GM19240 (cell line): ENCODE measurements at regions not wholly inside any gene's neighbourhood (a gene's known extent, or its start where the extent isn't known, plus 50 kb on each side); places are given as distances from the start of the nearest gene placed in this dataset.

Source experiments
- DNase-seq: peaks from one replicate; pipeline ENCODE4 v3.0.0; 2011; ENCODE audit warnings: low spot score; ENCODE audit not compliant: insufficient read length

DNA sequence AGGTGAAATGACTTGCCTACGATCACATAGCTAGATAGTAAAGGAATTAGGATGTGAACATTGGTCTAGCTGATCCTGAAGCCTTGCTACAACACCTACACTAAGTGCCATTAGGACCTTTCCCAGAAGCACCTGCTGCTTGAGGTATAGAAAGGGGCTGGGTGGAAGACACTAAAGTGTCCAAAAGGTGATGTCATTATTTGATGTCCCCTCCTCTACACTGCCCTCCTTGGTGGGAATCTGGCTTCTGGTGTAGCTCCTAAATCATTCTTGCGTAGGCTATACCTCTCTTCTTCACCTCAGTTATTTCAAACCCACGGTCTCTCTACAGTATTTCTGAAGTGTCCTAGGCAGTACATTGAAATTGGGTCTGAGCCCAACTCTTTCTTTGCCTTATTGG, 132.5 kb upstream of the FGGY start:
- no peak for DNase-seq

DNA sequence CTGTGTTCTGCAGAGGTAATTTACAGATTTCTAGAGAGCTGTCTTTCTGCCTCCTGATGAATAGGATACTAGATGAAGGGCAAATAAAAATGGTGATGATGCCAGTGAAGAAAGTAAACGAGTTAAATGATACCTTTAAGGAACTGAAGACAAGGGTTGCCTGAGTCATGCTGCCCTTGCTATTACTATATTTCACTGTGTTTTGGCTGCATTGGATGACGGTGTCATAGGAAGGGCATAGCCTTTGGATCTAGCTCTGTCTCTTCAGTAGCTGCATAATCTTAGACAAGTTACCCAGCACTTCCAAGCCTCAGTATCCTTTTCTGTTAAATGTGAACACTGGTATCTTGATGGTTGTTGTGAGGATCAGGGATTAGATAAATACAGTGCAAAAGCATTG, 131.5 kb upstream of the FGGY start:
- DNase-seq = no peak

DNA sequence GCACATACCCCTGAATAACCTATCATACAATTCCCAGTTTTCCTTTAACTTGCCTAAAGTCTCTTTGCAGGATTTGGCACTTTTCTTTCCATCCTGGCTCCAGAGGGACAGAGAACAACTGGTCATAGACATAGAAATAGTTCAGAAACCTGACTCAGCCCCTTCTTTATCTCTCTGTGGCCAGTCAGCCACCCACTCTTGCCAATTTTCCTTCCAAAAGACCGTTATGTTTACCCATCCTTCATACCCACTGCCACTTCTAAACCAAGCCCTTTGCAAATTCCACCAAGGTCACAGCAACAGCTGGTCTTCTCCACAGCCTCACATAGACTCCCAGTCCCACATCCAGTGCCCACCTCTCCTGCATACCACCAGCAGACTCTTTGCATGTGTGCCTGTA, 127.2 kb upstream of the FGGY start:
- DNase-seq = no peak

DNA sequence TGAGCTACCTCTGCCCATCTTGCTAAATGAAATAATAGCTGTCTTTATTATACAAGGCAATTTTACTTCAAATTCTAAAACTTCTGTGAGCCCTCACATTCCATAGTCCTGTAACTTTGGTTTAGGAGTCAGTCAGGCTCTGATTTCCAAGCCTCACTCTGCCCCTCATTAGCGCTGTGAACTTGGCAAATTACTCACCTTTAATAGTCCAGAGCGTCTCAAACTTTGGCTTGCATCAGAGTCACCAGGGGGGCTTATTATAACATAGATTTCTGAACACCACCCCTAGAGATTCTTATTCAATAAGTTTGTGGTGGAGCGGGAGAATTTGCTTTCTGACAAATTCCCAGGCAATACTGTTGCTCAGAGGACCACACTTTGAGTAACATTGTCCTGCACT, 126.2 kb upstream of the FGGY start:
- DNase-seq = no peak

DNA sequence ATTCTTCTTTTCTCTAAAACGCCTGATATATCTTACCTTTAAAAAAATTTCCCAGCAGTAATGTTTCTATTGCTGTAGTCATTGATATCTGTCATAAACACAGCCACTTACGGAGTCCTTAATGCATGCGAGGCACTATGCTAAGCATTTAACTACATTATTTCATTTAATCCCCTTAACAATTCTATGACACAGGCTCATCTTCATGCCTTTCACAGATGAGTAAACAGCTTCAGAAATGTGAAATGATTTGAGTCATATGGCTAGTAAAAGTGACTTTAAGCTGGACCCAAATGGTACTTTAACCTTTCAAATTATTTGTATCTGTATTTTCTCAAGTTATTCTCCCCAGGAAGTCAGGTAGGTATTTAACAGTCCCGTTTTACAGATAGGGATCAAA, 125.1 kb upstream of the FGGY start:
- no peak for DNase-seq

DNA sequence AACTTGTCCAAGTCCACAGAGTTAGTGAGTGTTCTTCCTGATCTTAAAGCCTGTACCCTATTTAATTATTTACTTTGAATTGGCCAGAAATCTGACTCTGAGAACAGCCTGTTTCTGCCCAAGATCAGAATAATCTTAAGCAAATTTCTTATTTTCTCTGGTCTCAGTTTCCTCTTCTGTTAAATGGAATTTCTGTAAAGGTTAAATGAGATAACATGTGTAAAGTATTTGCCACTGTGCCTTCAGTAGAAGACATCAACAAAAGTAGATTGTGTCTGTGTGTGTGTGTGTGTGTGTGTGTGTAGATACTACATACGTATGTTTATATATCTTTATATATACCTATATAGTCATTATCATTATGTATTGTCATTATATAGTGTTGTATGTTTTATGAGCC, 124.2 kb upstream of the FGGY start:
- no peak for DNase-seq

DNA sequence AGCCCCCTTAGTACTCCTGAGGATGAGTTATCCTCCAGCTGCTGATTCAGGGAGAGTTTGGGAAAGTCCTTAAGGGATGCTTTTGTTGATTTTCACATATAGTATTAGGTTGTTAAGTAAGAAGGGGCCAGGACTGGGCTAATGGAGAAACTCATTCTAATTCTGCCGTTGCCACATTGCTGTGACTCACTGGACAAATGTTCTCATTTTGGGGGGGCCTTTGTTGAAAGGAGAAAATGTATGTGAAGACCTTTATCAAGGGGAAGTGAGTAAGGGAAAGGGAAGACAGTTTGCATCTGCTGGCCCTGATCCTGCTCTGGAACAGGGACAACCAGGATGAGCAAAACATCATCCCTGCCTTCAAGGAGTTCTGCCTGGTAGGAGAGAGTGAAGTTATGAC, 123.2 kb upstream of the FGGY start:
- DNase-seq = no peak

DNA sequence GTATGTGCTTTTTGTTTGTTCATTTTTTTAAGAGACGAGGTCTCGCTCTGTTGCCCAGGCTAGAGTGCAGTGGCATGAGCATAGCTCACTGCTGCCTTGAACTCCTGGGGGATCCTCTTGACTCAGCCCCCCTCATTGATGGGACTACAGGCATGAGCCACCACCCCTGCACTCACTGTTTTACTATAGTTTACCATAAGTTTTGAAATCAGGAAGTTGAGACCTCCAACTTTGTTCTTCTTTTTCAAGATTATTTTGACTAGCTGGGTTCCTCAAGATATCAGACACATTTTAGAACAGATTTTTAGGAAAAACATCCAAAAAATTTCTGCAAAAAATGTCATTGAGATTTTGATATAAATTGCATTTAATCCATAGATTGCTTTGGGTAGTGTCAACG, 120.4 kb upstream of the FGGY start:
- no peak for DNase-seq

DNA sequence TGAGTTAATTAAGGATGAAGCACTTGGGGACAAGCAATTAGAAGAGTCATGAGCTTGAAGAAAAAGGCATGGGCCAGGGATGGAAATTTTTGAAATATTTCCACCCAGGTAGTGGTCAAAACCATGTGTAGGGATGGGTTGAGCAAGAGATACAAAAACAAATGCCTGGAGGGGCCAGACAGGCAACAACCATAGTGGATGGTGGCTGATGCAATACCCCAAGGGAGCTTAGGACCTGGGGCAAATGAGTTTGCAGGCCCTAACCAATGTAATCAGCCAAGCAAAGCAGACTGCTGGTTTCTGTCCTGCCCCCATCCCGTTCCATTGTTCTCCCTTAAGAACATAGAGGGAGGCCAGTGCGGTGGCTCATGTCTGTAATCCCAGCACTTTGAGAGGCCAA, 119.1 kb upstream of the FGGY start:
- DNase-seq = no peak

DNA sequence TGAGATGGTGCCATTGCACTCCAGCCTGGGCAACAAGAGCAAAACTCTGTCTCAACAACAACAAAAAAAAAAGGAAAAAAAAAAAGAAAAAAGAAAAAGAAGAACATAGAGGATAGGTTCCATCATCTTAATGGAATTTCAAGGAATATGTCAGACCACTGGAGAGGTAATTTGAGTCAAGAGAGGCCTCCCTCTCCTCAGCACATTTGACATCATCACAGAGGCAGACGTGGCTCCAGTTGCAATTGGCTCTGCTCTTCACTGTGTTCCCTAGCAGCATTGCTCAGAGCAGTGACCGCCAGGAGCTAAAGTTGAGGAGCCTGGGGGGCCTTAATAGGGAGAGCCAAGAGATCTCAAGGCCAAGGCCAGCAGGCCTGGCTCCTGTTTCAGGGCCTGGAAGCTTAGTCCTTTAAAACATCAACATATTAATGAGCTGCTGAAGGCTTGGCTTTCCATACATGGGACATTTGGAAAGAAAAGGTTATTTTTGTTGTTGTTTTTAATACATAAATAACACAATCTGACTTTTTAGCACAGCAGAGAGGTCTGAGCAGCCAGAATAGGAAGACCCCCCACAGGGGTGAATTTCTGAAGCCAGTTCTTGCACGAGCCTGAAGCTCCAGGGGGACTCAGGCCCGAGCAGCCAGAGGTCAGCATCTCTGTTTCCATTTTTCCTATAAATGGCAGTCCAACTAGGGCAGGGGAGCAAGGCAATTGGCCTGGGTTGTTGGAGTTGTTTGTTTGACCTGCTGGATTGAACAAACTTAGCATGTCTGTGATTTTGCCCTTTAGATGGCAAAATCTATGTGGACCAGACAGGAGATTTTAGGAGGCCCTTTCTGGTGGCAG, 118.3 kb upstream of the FGGY start:
- no peak for DNase-seq

DNA sequence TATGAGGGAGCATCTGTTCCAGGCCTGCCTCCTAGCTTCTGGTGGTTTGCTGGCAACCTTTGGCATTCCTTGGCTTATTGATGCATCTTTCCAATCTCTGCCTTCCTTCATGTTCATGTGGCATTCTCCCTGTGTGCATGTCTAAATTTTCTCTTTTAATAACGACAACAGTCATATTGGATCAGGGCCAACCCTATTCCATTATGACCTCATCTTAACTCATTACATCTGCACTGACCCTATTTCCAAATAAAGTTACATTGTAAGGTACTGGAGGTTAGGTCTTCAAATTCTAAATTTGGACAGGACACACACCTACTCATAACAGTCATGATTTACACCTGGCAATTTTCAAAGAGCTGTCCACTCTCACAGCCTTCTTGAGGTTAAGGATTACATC, 117.2 kb upstream of the FGGY start:
- no peak for DNase-seq

DNA sequence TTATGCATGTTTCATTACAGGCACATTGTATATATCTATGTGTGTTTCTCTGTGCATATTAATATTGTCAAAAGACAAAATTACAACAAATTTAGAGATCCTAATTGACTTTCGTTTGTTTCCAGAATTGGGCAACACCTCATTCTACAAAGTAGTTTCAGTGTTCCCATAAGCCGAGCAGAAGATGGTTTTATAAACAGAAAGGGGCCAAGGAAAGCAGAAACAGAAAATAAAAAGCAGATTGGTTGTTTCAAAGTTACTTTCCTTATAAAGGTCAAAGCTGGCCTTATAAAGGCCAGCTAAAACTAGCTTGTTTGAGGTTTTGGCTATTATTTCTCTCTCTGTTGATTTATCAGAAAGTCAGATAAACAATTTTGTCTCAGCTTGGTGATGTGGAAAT, 116.2 kb upstream of the FGGY start:
- no peak for DNase-seq

DNA sequence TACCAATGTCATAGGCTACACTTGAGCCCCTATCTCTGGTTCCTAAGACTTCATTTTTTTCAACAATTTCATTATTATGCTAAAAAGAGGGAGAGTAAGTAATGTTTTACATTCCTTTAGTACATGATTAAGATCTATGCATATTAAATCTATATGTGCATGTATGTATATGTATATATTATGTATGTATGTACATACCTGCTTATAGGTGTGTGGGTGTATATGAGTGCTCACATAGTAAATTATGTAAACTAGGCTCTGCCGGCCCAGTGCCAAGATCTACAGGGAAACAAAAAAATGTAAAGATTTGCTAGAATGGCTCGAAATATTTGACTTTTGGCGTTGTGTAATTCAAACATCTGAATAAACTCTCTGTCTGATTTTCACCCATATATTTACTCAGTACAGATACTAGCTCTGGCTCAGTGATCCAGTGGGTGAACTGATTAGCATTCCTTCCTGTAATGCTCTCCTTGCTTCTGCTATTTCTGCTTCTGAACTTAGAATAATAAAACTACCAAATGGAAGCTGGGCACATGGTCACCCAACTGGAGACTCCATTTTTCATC, 113.1 kb upstream of the FGGY start:
- no peak for DNase-seq

DNA sequence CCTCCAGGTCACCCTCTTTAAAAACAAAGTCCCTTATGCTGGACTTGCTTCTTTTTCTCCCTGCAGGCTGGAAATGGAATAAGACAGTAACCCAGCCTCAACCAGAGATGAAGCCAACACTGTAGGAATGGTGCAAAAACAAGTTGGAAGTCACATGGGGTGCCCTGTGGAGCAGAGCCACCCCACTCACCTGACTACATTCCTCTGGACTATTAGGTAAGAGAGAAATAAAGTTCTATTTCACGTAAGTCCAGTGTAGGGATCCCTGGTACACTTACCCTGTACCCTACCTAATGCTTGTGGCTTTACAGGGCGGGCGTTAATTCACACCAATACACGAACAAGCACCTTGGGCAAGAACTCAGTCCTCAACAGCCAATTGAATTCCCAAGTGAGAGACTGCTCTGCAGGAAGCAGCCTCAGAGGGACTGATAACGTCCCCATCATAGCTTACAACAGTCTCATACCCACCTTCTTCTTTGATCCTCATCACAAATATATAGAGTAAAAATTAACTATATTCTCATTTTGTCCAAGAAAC, 112.5 kb upstream of the FGGY start:
- DNase-seq = no peak

DNA sequence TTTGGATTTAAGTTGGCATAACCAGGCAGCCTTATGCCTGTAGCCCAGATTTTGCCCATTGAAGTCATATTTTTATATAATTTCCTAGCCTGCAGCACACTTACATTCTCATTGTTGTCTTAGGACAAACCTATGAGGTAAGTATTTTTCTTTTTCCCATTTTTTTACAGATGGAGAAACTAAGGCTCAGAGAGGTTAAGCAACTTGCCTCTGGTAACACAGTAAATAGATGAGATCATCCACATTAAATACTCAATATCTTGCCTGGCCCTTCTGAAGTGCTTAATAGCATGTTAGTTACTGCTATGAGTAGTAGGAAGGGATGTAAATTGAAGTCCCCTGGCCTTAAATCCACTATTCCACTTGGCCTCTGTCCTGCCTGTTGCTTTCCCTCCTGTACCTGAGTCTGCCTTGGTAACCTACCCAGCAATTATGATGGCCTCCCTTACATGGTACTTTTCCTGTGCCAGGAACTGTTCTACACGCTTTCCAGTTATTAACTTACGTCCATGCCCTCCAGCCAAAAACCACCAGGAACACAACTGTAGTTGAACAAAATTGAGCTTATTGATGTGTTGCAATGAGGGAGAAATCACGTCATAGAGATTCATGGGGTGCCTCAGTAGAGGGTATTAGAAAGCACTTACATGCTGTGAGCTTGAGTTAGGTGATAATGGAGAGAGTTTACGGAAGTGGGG, 111.6 kb upstream of the FGGY start:
- no peak for DNase-seq

DNA sequence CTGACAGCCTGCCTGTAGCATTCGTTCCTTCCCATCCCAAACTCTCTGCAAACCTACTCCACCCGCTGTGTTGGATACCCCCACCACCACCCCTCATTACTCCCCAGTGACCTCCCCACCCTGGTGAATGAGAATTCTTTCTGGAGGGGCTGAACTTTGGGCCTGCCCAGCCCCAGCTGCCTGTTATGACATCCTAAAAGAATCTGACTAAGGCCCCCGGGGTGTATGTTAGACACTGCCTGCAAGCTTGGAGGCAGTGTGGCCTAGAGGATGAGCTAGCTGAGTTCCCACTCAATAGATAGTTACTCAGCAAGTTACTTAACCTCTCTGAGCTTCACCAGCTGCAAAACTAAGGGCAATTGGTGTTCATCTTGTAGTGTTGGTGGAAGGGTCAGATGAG, 110.2 kb upstream of the FGGY start:
- no peak for DNase-seq

DNA sequence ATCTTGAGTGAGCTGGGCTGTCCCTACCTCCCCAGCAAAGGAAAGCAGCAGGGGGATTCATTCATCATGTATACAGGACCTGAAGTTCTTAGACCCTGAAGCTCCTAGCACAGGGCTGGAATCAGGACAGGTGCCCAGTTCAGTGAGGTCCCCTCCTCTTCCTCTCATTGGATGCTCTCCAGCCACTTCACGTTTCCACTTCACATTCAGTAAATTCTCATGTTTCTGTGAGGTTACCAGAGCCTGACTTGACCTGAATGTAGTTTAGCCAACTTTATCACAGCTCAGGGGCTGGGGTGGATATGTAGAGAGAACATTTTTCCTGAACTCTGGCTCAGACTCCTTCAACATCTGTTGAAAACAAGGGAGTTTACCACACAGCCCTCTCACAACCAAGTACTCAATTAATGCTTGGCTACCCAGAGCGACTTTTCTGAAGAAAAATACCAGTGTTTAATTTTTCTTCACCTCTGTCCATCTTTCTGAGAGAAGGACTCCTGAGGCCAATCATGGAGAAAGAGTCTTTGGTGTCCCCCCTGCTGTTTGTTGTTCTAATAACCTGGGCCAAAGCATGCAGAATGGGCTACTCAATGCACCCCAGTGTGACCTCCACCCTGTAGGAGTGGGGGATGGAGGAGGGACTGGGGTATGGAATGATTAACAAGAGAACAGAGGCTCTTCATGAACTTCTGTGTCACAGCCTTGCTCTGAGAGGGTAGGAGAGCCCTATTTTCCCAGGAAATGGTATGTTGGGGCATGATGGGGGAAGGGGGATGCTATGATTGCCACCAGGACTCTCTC, 108.3 kb upstream of the FGGY start:
- no peak for DNase-seq

DNA sequence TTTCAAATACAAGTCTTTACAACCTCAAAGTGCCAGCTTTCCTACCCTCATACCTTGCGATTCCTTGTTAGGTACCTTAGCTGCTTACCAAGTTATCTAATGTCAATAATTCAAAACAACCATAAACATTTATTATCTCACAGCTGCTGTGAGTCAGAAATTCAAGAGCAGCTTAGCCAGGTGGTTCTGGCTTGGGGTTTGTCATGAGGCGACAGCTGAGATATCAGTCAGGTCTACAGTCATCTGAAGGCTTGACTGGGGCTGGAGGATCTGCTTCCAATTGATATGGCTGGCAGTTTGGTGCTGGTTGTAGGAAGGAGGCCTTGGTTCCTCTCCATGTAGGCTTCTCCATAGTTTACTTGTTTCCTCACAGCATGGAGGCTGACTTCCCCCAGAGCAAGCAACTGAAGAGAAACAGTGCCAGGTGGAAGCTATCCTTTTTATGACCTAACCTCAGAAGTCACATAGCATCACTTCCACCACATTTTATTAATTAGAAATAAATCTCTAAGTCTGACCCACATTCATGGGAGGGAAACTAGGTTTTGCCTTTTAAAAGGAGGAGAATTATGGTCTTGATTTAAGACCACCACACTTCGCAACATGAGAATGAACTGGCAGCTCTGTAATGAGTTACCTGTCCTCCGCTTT, 103.3 kb upstream of the FGGY start:
- no peak for DNase-seq

DNA sequence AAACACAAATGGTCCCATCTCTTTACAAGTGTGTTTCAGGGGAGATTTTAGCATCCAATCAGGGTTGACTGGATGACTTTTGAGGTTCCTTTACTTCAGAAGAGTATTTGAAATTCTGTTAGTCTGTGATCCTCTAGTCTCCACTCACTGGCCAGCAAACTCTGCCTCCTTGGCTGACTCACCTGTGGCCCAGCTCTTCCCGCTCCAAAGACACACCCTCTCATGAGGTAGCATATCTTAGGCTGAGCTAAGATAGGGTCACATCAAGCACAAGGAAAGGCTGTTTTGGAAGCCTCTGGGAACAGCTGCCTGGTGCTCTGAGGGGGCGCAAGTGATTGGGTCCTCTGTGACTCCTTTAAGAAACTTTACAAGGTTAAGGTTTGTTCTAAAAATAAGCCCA, 102.3 kb upstream of the FGGY start:
- DNase-seq = no peak

DNA sequence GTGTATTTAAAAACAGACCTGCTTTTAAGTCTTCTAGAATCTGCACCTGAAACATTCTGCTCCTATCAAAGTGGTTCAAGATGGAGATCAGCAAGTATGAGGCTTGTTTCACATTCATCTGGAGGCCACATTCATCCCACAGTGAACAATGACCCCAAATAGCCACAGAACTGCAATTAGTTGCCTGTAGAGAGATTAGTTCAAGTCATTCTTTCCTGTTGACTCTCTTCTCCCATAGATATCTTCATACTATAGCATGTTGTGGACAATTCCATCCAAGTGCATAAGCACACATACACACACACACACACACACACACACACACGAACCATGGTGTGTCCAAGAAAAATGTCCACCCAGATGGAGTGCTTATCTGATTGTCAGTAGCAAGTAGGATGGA, 101.7 kb upstream of the FGGY start:
- DNase-seq = no peak

DNA sequence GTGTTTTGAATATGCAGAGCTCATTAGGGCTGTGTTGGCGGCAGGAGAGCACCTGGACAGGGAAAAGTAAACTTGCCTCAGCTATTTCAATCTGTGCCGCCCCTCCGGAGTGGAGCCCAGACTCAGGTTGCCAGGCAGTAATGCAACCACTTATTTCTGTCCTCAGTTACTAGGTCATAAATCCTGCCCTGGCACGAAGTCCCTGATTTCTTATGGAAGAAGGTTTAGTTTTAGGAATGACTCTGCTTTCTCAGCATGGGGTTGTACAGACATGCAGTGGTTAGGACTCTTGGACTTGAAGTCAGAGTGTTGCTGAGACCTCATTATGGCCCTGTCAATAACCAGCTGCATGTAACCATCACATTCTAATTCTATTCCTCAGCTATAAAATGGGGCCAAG, 98.3 kb upstream of the FGGY start:
- no peak for DNase-seq
